HAP-1 (cell line): ENCODE measurements at regions not wholly inside any gene's neighbourhood (a gene's known extent, or its start where the extent isn't known, plus 50 kb on each side); places are given as distances from the start of the nearest gene placed in this dataset.
"Not testable (repeated sequence)": the region's sequence is repeated elsewhere in the genome, so short reads cannot be mapped to it uniquely, and the experiment has no call there.

ENCODE experiments used
- DNase-seq, 2 experiments: peaks; one replicate each; pipeline ENCODE4 v3.0.0-alpha.2; 2016 to 2020; ENCODE audit warnings: low spot score in 2 of 2
- H3K27me3 ChIP-seq: fragments of 250-450 bp; sonication (Bioruptor Pico); 2 replicates; pipeline ENCODE4 v1.5.1; 2020; ENCODE audit warnings: low read depth, mild to moderate bottlenecking, moderate library complexity
- H3K36me3 ChIP-seq: fragments of 250-450 bp; sonication (Bioruptor Pico); replicated peaks from 2 replicates; pipeline ENCODE4 v1.5.1; 2020; ENCODE audit warnings: mild to moderate bottlenecking
- H3K4me1 ChIP-seq: fragments of 250-450 bp; sonication (Bioruptor Pico); 2 replicates; pipeline ENCODE4 v1.5.1; 2020; ENCODE audit warnings: mild to moderate bottlenecking
- H3K4me3 ChIP-seq: fragments of 250-450 bp; sonication (Bioruptor Pico); 2 replicates; pipeline ENCODE4 v1.5.1; 2020; ENCODE audit warnings: mild to moderate bottlenecking, moderate library complexity
- H3K9me3 ChIP-seq: fragments of 250-450 bp; sonication (Bioruptor Pico); 2 replicates; pipeline ENCODE4 v1.5.1; 2020; ENCODE audit warnings: mild to moderate bottlenecking, moderate library complexity
- in situ Hi-C: fragments of 300-500 bp; cut with MboI; formaldehyde crosslinking; loops from 3 replicates; pipeline ENCODE4 v1.14.3; 2020; ENCODE audit warnings: low sequenced_read_pairs, inconsistent platforms, mixed read lengths

DNA sequence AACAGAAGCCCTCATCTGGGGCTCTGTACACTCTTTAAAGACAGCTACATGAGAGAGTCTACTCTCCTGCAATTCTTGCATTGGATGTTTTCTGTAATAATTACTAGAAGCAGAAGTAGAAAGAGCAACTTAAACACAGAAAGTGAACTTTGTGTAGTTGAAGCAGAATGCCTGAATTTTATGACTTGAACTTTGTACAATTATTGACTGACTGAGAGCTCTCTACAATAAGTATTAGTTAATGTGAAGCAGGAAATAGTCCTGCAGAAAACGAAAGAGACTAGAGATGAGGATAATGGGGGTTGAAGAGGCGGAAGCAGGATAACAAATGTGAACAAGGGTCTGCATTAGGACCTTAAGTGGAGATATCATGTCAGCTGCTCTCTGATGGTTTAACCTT, 79.2 kb upstream of the STK39 start:
- no peaks in the 10 kb centered on the region for H3K4me1 ChIP-seq
- no peaks in the 10 kb centered on the region for H3K9me3 ChIP-seq
- H3K27me3 ChIP-seq, result no peaks in the 10 kb centered on the region
- H3K36me3 ChIP-seq, result no peaks in the 10 kb centered on the region
- no peak for DNase-seq
- in situ Hi-C loops, result no loop called here
- no peak overlapping the region for H3K4me3 ChIP-seq

- H3K4me1 ChIP-seq, result no peaks in the 10 kb centered on the region
- H3K27me3 ChIP-seq, result no peaks in the 10 kb centered on the region
- no peak overlapping the region for H3K4me3 ChIP-seq
- DNase-seq, result no peak
- no peaks in the 10 kb centered on the region for H3K36me3 ChIP-seq
- in situ Hi-C loops, result no loop called here
- no peaks in the 10 kb centered on the region for H3K9me3 ChIP-seq
Observed at GRCh38 chr2:168327328-168327727, 79.9 kb upstream of the STK39 start.

DNA sequence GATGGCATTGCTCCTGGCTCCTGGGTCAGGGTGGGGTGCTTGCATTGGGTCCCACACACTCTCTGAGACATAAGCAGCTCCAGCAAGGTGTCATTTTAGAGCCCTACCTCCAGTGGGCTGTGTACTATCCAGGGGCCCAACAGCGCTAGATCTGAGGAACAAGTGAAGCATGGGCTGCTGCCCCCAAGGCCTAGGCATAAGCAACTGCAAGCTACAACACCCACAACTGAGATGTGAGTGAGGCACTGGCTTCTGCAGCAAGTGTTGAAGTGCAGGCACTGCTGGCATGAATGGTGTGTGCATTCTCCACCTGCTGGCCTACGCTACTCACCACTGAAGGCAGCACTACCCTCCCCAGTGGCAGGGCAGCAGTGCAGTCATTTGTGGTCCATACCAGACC, 81.0 kb upstream of the STK39 start:
- in situ Hi-C loops, result no loop called here
- Histone ChIP-seq H3K9me3 (no peaks in the 10 kb centered on the region), H3K4me3 (no peak overlapping the region), H3K4me1 (no peaks in the 10 kb centered on the region), H3K27me3 (no peaks in the 10 kb centered on the region), H3K36me3 (no peaks in the 10 kb centered on the region)
- DNase-seq, result no peak

- Histone ChIP-seq H3K9me3 (no peaks in the 10 kb centered on the region), H3K4me1 (no peaks in the 10 kb centered on the region), H3K27me3 (no peaks in the 10 kb centered on the region), H3K4me3 (no peak overlapping the region), H3K36me3 (no peaks in the 10 kb centered on the region)
- no peak for DNase-seq
- in situ Hi-C loops, result no loop called here
Observed at GRCh38 chr2:168330624-168331423, 83.4 kb upstream of the STK39 start.

DNA sequence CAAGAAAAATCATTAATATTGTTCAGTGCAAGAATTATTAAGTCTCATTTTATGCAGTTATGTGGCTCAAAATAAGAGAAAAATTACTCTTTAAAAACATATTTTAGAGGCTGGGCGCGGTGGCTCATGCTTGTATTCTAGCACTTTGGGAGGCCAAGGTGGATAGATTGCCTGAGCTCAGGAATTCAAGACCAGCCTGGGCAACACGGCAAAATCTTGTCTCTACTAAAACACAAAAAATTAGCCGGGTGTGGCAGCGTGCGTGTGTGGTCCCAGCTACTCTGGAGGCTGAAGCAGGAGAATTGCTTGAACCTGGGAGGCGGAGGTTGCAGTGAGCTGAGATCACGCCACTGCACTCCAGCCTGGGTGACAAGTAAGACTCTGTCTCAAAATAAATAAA, 87.9 kb upstream of the STK39 start:
- H3K4me1 ChIP-seq, in situ Hi-C loops, H3K4me3 ChIP-seq, DNase-seq, H3K36me3 ChIP-seq, H3K27me3 ChIP-seq, H3K9me3 ChIP-seq: not testable (repeated sequence)

DNA sequence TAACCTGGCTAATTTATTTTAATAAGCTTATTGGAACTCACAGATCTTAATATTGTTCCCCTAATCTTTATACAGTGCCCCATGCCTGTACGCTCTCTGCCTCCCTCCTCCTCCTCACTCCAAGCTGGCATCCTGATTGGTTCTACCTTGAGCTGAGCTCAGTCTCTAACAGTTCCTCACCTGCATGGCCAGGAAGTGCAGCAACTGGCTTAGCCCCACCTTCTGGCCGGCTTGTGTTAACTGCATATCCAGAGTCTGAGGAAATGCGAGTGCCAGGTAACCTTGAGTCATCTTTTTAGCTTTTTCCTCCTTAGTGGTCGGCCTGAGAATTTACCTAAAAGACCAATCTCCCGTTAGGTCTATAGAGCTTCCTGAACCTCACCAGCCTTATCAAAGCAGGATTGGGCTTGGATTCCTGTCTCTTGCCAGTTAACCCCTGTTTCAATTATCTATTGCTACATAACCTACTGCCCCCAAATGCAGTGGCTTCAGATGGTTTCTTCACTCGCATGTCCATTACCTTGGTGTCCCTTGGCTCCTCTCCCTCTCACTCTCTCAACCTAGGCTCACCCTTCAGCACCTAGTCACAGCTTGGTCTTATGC, 89.5 kb upstream of the STK39 start:
- H3K27me3 ChIP-seq, result no peaks in the 10 kb centered on the region
- no peaks in the 10 kb centered on the region for H3K4me1 ChIP-seq
- in situ Hi-C loops, result no loop called here
- H3K36me3 ChIP-seq, result no peaks in the 10 kb centered on the region
- peak; percentile 8 to 58 for DNase-seq
- no peak overlapping the region for H3K4me3 ChIP-seq
- H3K9me3 ChIP-seq, result no peaks in the 10 kb centered on the region

- no peaks in the 10 kb centered on the region for H3K36me3 ChIP-seq
- in situ Hi-C loops, result no loop called here
- no peak for DNase-seq
- no peaks in the 10 kb centered on the region for H3K27me3 ChIP-seq
- no peaks in the 10 kb centered on the region for H3K9me3 ChIP-seq
- H3K4me3 ChIP-seq, result no peak overlapping the region
- H3K4me1 ChIP-seq, result no peaks in the 10 kb centered on the region
Observed at GRCh38 chr2:168338292-168338691, 90.9 kb upstream of the STK39 start.

- DNase-seq, result no peak
- no peak overlapping the region for H3K4me3 ChIP-seq
- H3K4me1 ChIP-seq, result no peaks in the 10 kb centered on the region
- H3K36me3 ChIP-seq, result no peaks in the 10 kb centered on the region
- H3K27me3 ChIP-seq, result no peaks in the 10 kb centered on the region
- in situ Hi-C loops, result no loop called here
- H3K9me3 ChIP-seq, result no peaks in the 10 kb centered on the region
Observed at GRCh38 chr2:168338803-168339437, 91.5 kb upstream of the STK39 start.

GRCh38 chr2:168340931-168341330, 93.5 kb upstream of the STK39 start:
- Histone ChIP-seq H3K36me3 (no peaks in the 10 kb centered on the region), H3K9me3 (no peaks in the 10 kb centered on the region), H3K4me1 (no peaks in the 10 kb centered on the region), H3K27me3 (no peaks in the 10 kb centered on the region), H3K4me3 (no peak overlapping the region)
- no peak for DNase-seq
- in situ Hi-C loops, result loop anchor here (10.0 kb wide), 2 partner anchors 364 to 414 kb away; no protein-coding TSS in a partner anchor

- Histone ChIP-seq H3K4me3 (no peak overlapping the region), H3K27me3 (no peaks in the 10 kb centered on the region), H3K4me1 (peaks cover 4% of the 10 kb centered on the region), H3K9me3 (no peaks in the 10 kb centered on the region), H3K36me3 (no peaks in the 10 kb centered on the region)
- in situ Hi-C loops, result loop anchor here (10.0 kb wide), 2 partner anchors 361 to 411 kb away; no protein-coding TSS in a partner anchor
- no peak for DNase-seq
Observed at GRCh38 chr2:168343586-168343985, 96.2 kb upstream of the STK39 start.

DNA sequence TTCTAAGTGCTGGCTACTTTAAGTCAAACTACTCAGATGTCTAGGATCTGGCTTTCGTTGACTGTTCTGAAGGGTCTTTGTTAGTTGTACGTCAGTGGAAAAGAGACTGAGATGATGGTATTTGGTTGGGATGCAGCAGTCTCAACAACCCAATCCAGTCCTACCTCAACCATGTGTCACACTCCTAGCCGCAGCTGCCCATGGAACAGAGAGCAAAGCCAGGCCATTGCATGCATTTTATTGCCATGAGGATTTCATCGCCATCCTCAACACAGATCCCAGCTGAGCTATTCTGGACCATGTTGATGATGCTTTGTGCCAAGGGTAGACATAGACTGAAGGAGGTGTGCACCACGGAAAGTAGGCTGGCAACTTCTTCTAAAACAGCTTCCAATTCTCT, 97.3 kb upstream of the STK39 start:
- no peaks in the 10 kb centered on the region for H3K27me3 ChIP-seq
- in situ Hi-C loops, result loop anchor here (5.0 to 10.0 kb wide), 3 partner anchors 360 to 573 kb away; no protein-coding TSS in a partner anchor
- no peak overlapping the region for H3K4me3 ChIP-seq
- no peaks in the 10 kb centered on the region for H3K9me3 ChIP-seq
- H3K36me3 ChIP-seq, result no peaks in the 10 kb centered on the region
- DNase-seq, result no peak
- peaks cover 4% of the 10 kb centered on the region for H3K4me1 ChIP-seq

DNA sequence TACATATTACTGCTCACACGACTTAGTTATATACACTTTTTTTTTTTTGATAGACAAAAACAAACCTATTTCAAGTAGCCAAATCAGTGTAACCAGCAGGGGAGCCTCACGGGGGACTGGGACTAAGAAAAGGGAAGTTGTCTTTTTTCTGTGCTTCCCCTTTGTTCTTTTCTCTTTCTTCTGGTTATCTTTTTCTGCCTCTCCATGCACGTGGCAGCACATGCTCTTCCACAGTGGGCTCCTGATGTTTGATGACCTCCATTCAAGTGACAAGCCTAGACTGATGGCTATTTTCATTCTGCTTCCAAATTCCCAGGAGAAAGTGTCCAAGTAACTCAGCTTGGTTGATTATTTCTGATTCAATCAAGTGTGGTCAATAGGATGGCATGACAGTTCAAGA, 98.2 kb upstream of the STK39 start:
- Histone ChIP-seq H3K36me3 (no peaks in the 10 kb centered on the region), H3K27me3 (no peaks in the 10 kb centered on the region), H3K9me3 (no peaks in the 10 kb centered on the region), H3K4me1 (peaks cover 4% of the 10 kb centered on the region), H3K4me3 (no peak overlapping the region)
- DNase-seq, result no peak
- in situ Hi-C loops, result loop anchor here (5.0 to 10.0 kb wide), 3 partner anchors 359 to 572 kb away; no protein-coding TSS in a partner anchor

DNA sequence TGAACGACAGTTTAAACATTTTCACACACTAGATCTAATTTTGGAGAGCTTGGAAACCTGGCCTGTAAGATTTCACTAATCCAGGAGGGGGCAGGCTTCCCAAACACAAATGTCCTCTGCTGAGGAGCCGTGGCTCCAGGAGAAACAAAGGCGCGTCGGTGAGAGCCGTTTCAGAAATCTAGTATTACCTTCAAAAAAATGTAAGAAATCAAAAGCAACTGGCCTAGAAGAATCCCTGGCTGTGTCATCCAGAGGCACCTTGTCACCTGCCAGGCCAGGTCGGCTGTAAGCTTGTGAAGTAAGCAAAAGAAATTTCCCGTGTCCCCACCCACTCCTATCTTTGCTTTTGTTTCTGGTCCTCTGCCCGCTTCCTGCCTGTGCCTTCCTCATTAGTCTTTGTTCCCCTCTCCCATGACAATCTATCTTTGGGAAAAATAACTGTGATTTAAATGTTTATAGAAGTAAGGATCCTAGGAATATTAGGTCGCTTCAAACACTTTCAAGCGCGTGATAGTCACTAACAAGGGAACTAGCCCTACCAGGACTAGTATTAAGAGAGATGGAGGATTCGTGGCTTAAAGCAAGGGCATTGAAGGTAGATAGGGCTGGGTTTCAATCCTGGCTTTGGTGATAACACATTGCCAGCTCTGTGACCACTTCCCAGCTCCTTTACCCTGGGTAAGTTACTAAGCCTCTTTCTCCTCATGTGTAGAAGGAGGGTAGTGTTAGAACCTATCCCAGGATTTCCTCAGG, 99.5 kb upstream of the STK39 start:
- DNase-seq, result peak; percentile 72 to 84
- H3K36me3 ChIP-seq, result no peaks in the 10 kb centered on the region
- H3K4me3 ChIP-seq, result peak overlapping the region; percentile 31
- no peaks in the 10 kb centered on the region for H3K9me3 ChIP-seq
- in situ Hi-C loops, result loop anchor here (5.0 to 10.0 kb wide), 3 partner anchors 358 to 570 kb away; no protein-coding TSS in a partner anchor
- H3K27me3 ChIP-seq, result no peaks in the 10 kb centered on the region
- peaks cover 4% of the 10 kb centered on the region for H3K4me1 ChIP-seq
